ENCODE measurements at regions not wholly inside any gene's neighbourhood (a gene's known extent, or its start where the extent isn't known, plus 50 kb on each side); places are given as distances from the start of the nearest gene placed in this dataset.

- DNase-seq = peak; percentile 57
These were observed 55.2 kb upstream of the FRMD4A start for GRCh38 chr10:14385596-14386593.

- DNase-seq = no peak
These were observed 54.2 kb upstream of the FRMD4A start for GRCh38 chr10:14384915-14385314.

GRCh38 chr10:14384116-14384730, 53.5 kb upstream of the FRMD4A start:
- no peak for DNase-seq

GRCh38 chr10:14383266-14383665, 52.5 kb upstream of the FRMD4A start:
- DNase-seq = no peak

GRCh38 chr10:14382531-14382930, 51.8 kb upstream of the FRMD4A start:
- no peak for DNase-seq

- no peak for DNase-seq
These were observed 51.3 kb upstream of the FRMD4A start for GRCh38 chr10:14382022-14382421.

- DNase-seq = no peak
These were observed 50.8 kb upstream of the FRMD4A start for GRCh38 chr10:14381475-14381874.

GRCh38 chr10:14380746-14381145, 50.0 kb upstream of the FRMD4A start:
- DNase-seq = no peak

Measured in amniotic stem cell (primary cell).